HG02678 (cell line): ENCODE measurements at regions not wholly inside any gene's neighbourhood (a gene's known extent, or its start where the extent isn't known, plus 50 kb on each side); places are given as distances from the start of the nearest gene placed in this dataset.

Source experiments
- ATAC-seq: cut with Tn5 transposase; IDR thresholded peaks from one replicate; pipeline ENCODE4 v1.9.1; 2021; ENCODE audit warnings: mild to moderate bottlenecking, moderate library complexity; ENCODE audit not compliant: unreplicated experiment

DNA sequence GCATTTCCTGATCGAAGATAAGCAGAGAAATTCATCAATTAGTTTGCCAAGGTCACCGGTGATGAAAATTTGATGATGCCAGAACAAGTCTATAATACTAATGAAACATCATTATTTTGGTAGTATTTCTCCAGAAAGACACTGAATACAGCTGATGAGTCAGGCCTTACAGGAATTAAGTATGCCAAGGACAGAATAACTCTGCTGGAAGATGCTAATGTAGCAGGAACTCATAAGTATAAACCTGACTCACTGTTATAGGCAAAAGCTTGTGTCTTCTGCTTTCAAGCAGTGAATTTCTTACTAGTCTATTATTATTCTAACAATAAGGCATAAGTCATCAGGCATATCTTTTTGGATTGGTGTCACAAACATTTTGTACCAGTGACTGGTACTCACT, 1825.1 kb upstream of the IGFBP7 start:
- ATAC-seq, result no peak

GRCh38 chr4:58936436-58936835, 1826.3 kb upstream of the IGFBP7 start:
- ATAC-seq, result no peak

- ATAC-seq, result no peak
Observed at GRCh38 chr4:58940167-58940566, 1830.0 kb upstream of the IGFBP7 start.

- no peak for ATAC-seq
Observed at GRCh38 chr4:58941286-58941685, 1831.1 kb upstream of the IGFBP7 start.

- no peak for ATAC-seq
Observed at GRCh38 chr4:58953575-58953974, 1843.4 kb upstream of the IGFBP7 start.

- no peak for ATAC-seq
Observed at GRCh38 chr4:58957711-58958110, 1847.5 kb upstream of the IGFBP7 start.

DNA sequence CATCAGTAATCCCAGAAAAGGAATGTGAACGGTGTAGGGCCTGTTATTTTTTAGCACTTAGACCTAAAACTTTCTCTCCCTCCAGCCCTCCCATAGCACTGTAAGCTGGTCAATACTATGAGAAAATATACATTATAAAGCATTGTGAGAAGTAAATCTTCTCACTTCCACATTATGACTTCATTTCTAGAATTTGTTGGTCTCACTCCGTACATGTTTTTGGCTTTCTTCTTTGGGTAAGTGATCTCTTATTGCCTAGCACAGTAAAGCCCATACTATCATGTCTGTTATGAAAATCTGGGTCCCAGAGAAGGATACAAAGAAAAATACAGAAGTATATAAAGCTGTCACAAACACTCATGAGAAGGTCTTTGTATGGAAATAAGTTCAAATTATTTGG, 1851.1 kb upstream of the IGFBP7 start:
- ATAC-seq, result no peak

DNA sequence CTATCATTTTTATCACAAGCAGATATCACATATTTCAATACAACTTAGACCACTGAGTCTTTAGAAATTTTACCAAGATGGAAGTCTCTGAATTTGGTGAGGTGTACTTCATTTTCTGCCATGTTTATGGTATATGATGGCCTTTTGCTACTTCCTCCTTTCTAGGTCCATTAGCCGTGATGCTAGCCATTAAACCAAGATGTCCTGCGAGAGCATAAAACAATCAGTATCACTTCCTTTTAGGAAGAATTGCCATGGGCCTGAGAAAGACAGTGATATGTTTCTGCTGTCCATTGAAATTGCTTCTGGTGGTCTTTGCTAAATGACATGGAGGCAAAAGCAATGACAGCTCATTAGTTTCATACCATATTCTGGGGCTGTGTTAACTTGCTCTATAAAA, 1851.7 kb upstream of the IGFBP7 start:
- no peak for ATAC-seq

- no peak for ATAC-seq
Observed at GRCh38 chr4:58962424-58962823, 1852.2 kb upstream of the IGFBP7 start.

DNA sequence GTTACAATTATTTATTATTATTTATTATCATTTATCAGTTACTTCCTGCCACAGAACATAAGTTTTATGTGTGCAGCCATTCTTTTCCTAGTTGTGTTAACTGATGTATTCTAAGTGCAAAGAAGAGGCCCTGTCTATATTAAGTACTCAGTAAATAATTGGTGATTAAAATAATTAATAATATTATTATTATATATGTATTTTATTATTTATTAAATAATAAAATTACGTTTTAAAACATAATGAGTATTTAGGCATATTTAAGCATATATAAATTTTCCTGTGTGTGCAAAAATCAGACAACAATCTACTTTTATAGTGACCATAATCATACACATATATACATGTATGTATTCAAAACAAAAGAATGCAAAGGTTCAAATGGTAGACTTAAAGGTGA, 1871.6 kb upstream of the IGFBP7 start:
- ATAC-seq, result no peak

DNA sequence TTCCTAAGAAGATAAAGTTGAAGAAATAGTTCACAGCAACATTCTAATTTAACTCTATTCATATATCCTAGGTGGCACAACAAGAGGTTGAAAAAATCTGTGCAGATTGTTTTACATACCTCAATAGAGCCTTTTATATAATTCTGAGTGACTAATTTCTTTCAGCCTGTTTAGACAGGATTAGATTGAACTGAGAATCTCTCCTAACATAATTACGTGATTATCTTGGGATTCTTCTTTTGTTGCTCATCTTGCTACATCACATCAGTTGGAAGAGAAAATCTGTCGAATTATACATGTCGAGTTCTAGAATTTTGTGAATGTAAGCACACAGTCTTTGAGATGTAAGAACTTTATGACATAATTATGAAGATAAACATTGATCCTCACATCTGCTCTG, 1873.7 kb upstream of the IGFBP7 start:
- ATAC-seq, result no peak

- ATAC-seq, result no peak
Observed at GRCh38 chr4:59002148-59002547, 1892.0 kb upstream of the IGFBP7 start.

- ATAC-seq, result no peak
Observed at GRCh38 chr4:59024257-59024656, 1914.1 kb upstream of the IGFBP7 start.

- no peak for ATAC-seq
Observed at GRCh38 chr4:59037812-59038211, 1927.6 kb upstream of the IGFBP7 start.

DNA sequence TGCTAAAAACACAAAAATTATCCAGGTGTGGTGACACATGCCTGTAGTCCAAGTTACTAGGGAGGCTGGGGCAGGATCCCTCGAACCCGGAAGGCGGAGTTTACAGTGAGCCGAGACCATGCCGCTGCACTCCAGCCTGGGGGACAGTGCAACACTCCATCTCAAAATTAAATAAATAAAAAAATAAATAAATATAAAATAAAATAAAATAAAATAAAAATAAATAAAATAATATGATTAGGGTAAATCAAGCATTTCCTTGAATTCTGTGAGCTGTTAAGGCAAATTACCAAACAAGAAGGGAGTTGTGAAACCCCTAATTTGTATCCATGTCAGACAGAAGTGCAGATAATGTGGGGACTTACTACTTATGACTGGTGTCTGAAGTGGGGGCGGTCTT, 1928.9 kb upstream of the IGFBP7 start:
- no peak for ATAC-seq

- no peak for ATAC-seq
Observed at GRCh38 chr4:59044286-59044900, 1934.2 kb upstream of the IGFBP7 start.

- no peak for ATAC-seq
Observed at GRCh38 chr4:59054086-59054485, 1943.9 kb upstream of the IGFBP7 start.

DNA sequence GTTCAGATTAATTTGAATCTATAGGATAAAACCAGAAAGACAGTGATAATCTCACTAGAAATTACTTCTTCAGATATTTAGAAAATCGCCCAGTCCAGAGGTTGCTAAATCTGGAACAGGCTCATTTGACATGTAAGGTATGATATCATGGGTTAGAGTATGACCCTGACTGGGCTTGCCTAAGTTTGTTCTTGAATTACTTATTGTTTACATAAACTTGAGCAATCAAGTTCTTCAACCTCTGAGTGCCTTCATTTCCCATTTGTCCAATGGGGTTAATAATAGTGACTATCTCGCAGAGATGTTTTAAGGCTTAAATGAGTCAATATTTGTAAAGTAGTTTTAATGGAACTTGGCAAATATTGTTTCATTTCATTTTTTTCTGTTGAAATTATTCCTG, 1947.6 kb upstream of the IGFBP7 start:
- ATAC-seq, result no peak

- ATAC-seq, result no peak
Observed at GRCh38 chr4:59058543-59058942, 1948.4 kb upstream of the IGFBP7 start.

GRCh38 chr4:59060002-59060846, 1950.0 kb upstream of the IGFBP7 start:
- ATAC-seq, result no peak

- ATAC-seq, result no peak
Observed at GRCh38 chr4:59060895-59061294, 1950.7 kb upstream of the IGFBP7 start.

GRCh38 chr4:59063015-59063720, 1953.0 kb upstream of the IGFBP7 start:
- no peak for ATAC-seq
